Type B pancreatic cell (in vitro differentiated cells): ENCODE measurements at regions not wholly inside any gene's neighbourhood (a gene's known extent, or its start where the extent isn't known, plus 50 kb on each side); places are given as distances from the start of the nearest gene placed in this dataset.

Experiments
- DNase-seq: peaks from one replicate; pipeline ENCODE4 v3.0.0; 2021; ENCODE audit warnings: mixed read lengths; ENCODE audit not compliant: unreplicated experiment; ENCODE audit errors: extremely low spot score
- H3K27ac Mint-ChIP-seq: 2 replicates; pipeline ENCODE4 v1.8.0; 2021; ENCODE audit warnings: mild to moderate bottlenecking, mixed read lengths
- H3K27me3 Mint-ChIP-seq: 2 replicates; pipeline ENCODE4 v1.8.0; 2021; ENCODE audit warnings: mixed read lengths
- H3K36me3 Mint-ChIP-seq: 2 replicates; pipeline ENCODE4 v1.8.0; 2021; ENCODE audit warnings: mixed read lengths
- H3K4me1 Mint-ChIP-seq: one replicate; pipeline ENCODE4 v1.8.0; 2021; ENCODE audit warnings: mixed read lengths; ENCODE audit not compliant: unreplicated experiment
- H3K4me3 Mint-ChIP-seq: 2 replicates; pipeline ENCODE4 v1.8.0; 2021; ENCODE audit warnings: mild to moderate bottlenecking, mixed read lengths
- H3K9me3 Mint-ChIP-seq: 2 replicates; pipeline ENCODE4 v1.8.0; 2021; ENCODE audit warnings: mixed read lengths
- CTCF ChIP-seq: fragments of 200-600 bp; sonication (generic); conservative IDR thresholded peaks from 2 replicates; pipeline ENCODE4 v1.5.0; 2021; ENCODE audit warnings: antibody characterized with exemption, mild to moderate bottlenecking

DNA sequence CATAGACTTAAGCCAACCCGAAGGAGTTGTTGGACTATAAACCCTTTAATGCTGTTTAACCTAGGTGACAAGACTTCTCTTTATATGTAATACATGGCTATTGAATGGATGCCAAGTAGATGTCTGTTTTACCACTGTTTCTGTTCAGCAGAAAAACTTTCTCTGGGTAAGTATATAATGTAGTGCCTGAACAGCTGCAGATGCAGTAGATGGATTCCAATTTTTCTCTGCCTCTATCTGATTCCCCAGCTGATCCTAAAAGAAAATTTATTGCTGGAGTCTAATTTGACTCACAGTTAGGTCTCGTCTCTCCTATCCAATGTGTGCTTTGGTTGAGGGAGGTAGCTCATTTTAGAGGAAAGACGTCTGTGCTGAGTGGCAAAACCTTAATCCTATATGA, 256.5 kb upstream of the CBLB start:
- peaks cover 10% of the 10 kb centered on the region for H3K4me1 Mint-ChIP-seq
- no peak overlapping the region for H3K27ac Mint-ChIP-seq
- H3K27me3 Mint-ChIP-seq: no peaks in the 10 kb centered on the region

GRCh38 chr3:106126067-106126845, 257.4 kb upstream of the CBLB start:
- no peak for TF ChIP-seq CTCF
- no peak for DNase-seq
- Mint-ChIP-seq H3K9me3 (no peaks in the 10 kb centered on the region), H3K4me1 (peaks cover 15% of the 10 kb centered on the region), H3K27me3 (no peaks in the 10 kb centered on the region), H3K27ac (no peak overlapping the region), H3K36me3 (no peaks in the 10 kb centered on the region), H3K4me3 (no peak overlapping the region)

More for the DNA sequence above, 256.5 kb upstream of the CBLB start:
- no peaks in the 10 kb centered on the region for H3K36me3 Mint-ChIP-seq
- H3K4me3 Mint-ChIP-seq: no peak overlapping the region
- DNase-seq: no peak
- no peak for TF ChIP-seq CTCF
- H3K9me3 Mint-ChIP-seq: no peaks in the 10 kb centered on the region

DNA sequence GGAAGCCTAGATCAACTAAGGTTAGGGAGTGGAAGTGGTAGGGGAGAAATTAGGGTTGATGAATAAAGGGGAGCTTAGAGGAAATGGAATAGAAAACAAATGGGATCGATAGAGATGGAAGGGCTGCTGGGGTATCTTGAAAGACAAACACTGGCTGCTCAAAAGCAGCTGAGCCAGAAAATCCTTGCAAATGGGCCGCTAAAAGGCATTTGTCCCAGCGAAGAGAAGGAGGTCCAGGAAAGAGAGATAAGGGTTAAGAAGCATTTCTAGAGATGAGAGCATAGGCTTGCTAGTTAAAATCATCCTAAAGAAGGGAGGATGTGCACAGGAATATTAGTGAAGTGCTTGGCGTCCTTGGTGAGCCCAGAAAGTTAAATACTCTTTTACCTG, 258.0 kb upstream of the CBLB start:
- Mint-ChIP-seq H3K27me3 (no peaks in the 10 kb centered on the region), H3K27ac (no peak overlapping the region), H3K36me3 (no peaks in the 10 kb centered on the region), H3K9me3 (no peaks in the 10 kb centered on the region), H3K4me1 (peaks cover 15% of the 10 kb centered on the region), H3K4me3 (no peak overlapping the region)
- no peak for DNase-seq
- TF ChIP-seq CTCF: no peak

DNA sequence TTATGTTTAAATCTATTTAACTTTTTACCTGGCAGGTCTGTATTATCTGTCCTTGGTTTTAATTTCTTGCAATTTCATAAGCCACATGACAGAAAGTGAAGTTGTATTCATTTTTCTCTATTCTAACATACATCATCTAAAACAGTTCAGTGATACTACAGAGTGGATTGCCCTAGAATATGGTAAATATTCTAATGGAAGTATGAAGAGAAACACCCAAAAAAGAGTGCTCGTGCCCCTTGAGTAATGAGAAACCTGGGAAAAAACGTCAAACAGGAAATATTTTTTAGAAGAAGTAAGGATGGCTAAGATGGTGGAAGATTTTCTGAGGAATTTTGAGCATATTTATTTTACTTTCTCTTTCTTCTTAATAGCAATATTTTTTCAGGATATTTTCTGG, 261.1 kb upstream of the CBLB start:
- Mint-ChIP-seq H3K27ac (no peak overlapping the region), H3K4me1 (peaks cover 15% of the 10 kb centered on the region), H3K9me3 (no peaks in the 10 kb centered on the region), H3K36me3 (no peaks in the 10 kb centered on the region), H3K27me3 (no peaks in the 10 kb centered on the region), H3K4me3 (no peak overlapping the region)
- DNase-seq: no peak
- no peak for TF ChIP-seq CTCF

DNA sequence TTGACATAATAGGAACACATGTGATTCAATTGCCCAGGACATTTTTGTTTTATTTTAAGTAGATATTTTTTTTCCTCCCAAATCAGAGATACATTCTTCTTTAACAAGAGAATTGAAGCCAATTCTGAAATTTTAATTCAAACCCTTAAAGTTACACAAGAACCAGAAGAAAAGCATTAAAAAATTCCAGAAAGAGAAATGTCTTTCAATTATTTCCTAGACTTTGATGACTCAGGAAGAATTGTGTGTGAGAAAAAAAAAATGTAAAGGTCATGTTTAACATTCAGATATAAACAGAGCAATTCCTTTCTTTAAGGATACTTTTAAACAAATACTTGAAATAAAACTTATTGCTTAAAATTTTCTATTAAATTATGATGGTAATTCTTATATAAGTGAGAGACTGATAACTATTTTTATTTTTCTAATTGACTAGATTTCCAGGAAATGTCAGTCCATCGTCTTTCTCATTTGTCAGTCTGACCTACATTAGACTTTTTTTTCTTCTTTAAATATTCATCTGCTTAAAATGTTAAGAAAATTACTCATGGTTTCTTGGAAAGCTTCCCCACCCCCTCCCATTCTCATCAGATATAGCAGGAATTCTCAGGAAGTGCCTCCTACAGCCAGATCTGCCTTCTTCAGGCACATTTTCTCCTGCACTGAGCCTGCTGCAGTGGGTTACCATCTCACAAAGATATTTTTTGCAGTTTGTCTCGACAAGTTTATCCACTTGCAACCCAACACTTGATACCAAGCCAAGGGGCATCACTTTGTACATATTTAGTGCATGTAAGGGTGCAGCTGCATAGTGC, 261.8 kb upstream of the CBLB start:
- Mint-ChIP-seq H3K36me3 (no peaks in the 10 kb centered on the region), H3K27me3 (no peaks in the 10 kb centered on the region), H3K27ac (no peak overlapping the region), H3K4me1 (peaks cover 15% of the 10 kb centered on the region), H3K9me3 (no peaks in the 10 kb centered on the region), H3K4me3 (peak overlapping the region; percentile 3)
- TF ChIP-seq CTCF: no peak
- DNase-seq: no peak
